ENCODE measurements at regions not wholly inside any gene's neighbourhood (a gene's known extent, or its start where the extent isn't known, plus 50 kb on each side); places are given as distances from the start of the nearest gene placed in this dataset.

- Histone ChIP-seq H3K36me3 (ENCODE audit: insufficient read depth, low read length) (no peaks in the 10 kb centered on the region), H3K4me3 (no peak overlapping the region), H3K27ac (no peak overlapping the region), H3K9ac (ENCODE audit: insufficient read length) (no peak overlapping the region), H3K9me3 (ENCODE audit: low read depth, low read length) (no peaks in the 10 kb centered on the region)
- no peak for TF ChIP-seq FOXP2 (optimal IDR thresholded peaks at IDR 0.05; ENCODE audit: control extremely low read depth, extremely low read length, insufficient read depth)
- TF ChIP-seq EZH2 (IDR thresholded peaks at IDR 0.05), result no peak
- TF ChIP-seq POLR2AphosphoS5 (IDR thresholded peaks at IDR 0.05; ENCODE audit: borderline replicate concordance, low read depth, low read length), result no peak
- DNase-seq (ENCODE audit: low read depth, low spot score), result no peak
Measured at GRCh38 chr9:13411791-13412190, 132.3 kb upstream of the MPDZ start.

- no peak overlapping the region for H3K4me3 ChIP-seq
- H3K9me3 ChIP-seq (ENCODE audit: low read depth, low read length), result no peaks in the 10 kb centered on the region
- no peaks in the 10 kb centered on the region for H3K36me3 ChIP-seq (ENCODE audit: insufficient read depth, low read length)
- DNase-seq (ENCODE audit: low read depth, low spot score), result no peak
- no peak overlapping the region for H3K27ac ChIP-seq
- TF ChIP-seq FOXP2 (optimal IDR thresholded peaks at IDR 0.05; ENCODE audit: control extremely low read depth, extremely low read length, insufficient read depth) (no peak), POLR2AphosphoS5 (IDR thresholded peaks at IDR 0.05; ENCODE audit: borderline replicate concordance, low read depth, low read length) (no peak), EZH2 (IDR thresholded peaks at IDR 0.05) (no peak)
- no peak overlapping the region for H3K9ac ChIP-seq (ENCODE audit: insufficient read length)
Measured at GRCh38 chr9:13410566-13411031, 131.1 kb upstream of the MPDZ start.

DNA sequence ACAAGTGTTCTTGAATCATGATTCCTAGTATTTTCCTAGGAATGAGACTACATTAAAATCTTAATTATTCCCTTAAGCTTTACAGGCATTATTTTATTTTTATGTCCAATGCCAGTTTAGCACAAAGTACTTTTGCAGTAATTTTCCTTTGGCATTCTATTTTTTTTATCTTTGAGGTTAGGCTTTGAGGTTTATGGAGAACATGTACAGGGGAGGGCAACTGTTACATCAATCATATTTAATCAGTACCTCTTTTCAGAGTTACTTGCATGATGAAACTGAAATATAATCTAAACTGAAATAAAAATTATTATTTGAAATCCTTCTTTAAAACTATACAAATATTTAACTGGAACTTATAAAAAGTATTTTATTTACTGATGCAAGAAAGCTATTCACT, 118.2 kb upstream of the MPDZ start:
- no peak overlapping the region for H3K4me3 ChIP-seq
- no peaks in the 10 kb centered on the region for H3K9me3 ChIP-seq (ENCODE audit: low read depth, low read length)
- DNase-seq (ENCODE audit: low read depth, low spot score), result no peak
- H3K36me3 ChIP-seq (ENCODE audit: insufficient read depth, low read length), result no peaks in the 10 kb centered on the region
- H3K9ac ChIP-seq (ENCODE audit: insufficient read length), result no peak overlapping the region
- no peak overlapping the region for H3K27ac ChIP-seq
- no peak for TF ChIP-seq FOXP2 (optimal IDR thresholded peaks at IDR 0.05; ENCODE audit: control extremely low read depth, extremely low read length, insufficient read depth)
- TF ChIP-seq POLR2AphosphoS5 (IDR thresholded peaks at IDR 0.05; ENCODE audit: borderline replicate concordance, low read depth, low read length), result no peak
- no peak for TF ChIP-seq EZH2 (IDR thresholded peaks at IDR 0.05)

- H3K4me3 ChIP-seq, result no peak overlapping the region
- DNase-seq (ENCODE audit: low read depth, low spot score), result no peak
- H3K27ac ChIP-seq, result no peak overlapping the region
- TF ChIP-seq POLR2AphosphoS5 (IDR thresholded peaks at IDR 0.05; ENCODE audit: borderline replicate concordance, low read depth, low read length) (no peak), EZH2 (IDR thresholded peaks at IDR 0.05) (no peak), FOXP2 (optimal IDR thresholded peaks at IDR 0.05; ENCODE audit: control extremely low read depth, extremely low read length, insufficient read depth) (no peak)
- no peaks in the 10 kb centered on the region for H3K36me3 ChIP-seq (ENCODE audit: insufficient read depth, low read length)
- no peaks in the 10 kb centered on the region for H3K9me3 ChIP-seq (ENCODE audit: low read depth, low read length)
- H3K9ac ChIP-seq (ENCODE audit: insufficient read length), result no peak overlapping the region
Measured at GRCh38 chr9:13397220-13397619, 117.7 kb upstream of the MPDZ start.

- Histone ChIP-seq H3K36me3 (ENCODE audit: insufficient read depth, low read length) (no peaks in the 10 kb centered on the region), H3K27ac (no peak overlapping the region), H3K9me3 (ENCODE audit: low read depth, low read length) (no peaks in the 10 kb centered on the region), H3K4me3 (no peak overlapping the region), H3K9ac (ENCODE audit: insufficient read length) (no peak overlapping the region)
- no peak for TF ChIP-seq EZH2 (IDR thresholded peaks at IDR 0.05)
- TF ChIP-seq FOXP2 (optimal IDR thresholded peaks at IDR 0.05; ENCODE audit: control extremely low read depth, extremely low read length, insufficient read depth), result no peak
- TF ChIP-seq POLR2AphosphoS5 (IDR thresholded peaks at IDR 0.05; ENCODE audit: borderline replicate concordance, low read depth, low read length), result no peak
- no peak for DNase-seq (ENCODE audit: low read depth, low spot score)
Measured at GRCh38 chr9:13396418-13396817, 116.9 kb upstream of the MPDZ start.

DNA sequence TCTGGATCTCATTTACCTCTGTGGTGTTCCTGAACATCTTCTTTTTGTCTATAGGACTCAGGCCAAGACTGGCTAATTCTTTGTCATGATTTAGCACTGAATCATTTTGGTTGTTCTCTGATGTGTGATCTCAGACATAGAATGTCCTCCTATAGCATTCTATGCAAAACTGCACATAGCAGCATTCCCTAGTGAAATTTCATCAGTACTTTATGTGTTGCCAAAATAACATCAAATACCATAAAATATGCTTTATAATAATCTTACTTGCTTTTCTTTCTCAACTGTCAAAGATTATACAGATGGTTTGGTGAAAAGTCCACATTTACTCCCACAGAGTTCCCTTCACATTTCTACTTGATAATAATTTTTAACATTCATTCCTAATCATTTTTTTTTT, 115.7 kb upstream of the MPDZ start:
- TF ChIP-seq FOXP2 (optimal IDR thresholded peaks at IDR 0.05; ENCODE audit: control extremely low read depth, extremely low read length, insufficient read depth) (no peak), POLR2AphosphoS5 (IDR thresholded peaks at IDR 0.05; ENCODE audit: borderline replicate concordance, low read depth, low read length) (no peak), EZH2 (IDR thresholded peaks at IDR 0.05) (no peak)
- H3K27ac ChIP-seq, result no peak overlapping the region
- DNase-seq (ENCODE audit: low read depth, low spot score), result no peak
- no peak overlapping the region for H3K4me3 ChIP-seq
- no peaks in the 10 kb centered on the region for H3K36me3 ChIP-seq (ENCODE audit: insufficient read depth, low read length)
- no peaks in the 10 kb centered on the region for H3K9me3 ChIP-seq (ENCODE audit: low read depth, low read length)
- no peak overlapping the region for H3K9ac ChIP-seq (ENCODE audit: insufficient read length)

GRCh38 chr9:13388157-13388556, 108.7 kb upstream of the MPDZ start:
- TF ChIP-seq FOXP2 (optimal IDR thresholded peaks at IDR 0.05; ENCODE audit: control extremely low read depth, extremely low read length, insufficient read depth), result no peak
- no peak for TF ChIP-seq POLR2AphosphoS5 (IDR thresholded peaks at IDR 0.05; ENCODE audit: borderline replicate concordance, low read depth, low read length)
- no peak for TF ChIP-seq EZH2 (IDR thresholded peaks at IDR 0.05)
- H3K9me3 ChIP-seq (ENCODE audit: low read depth, low read length), result peaks cover 3% of the 10 kb centered on the region; the same call in 1 of the 2 replicates
- DNase-seq (ENCODE audit: low read depth, low spot score), result no peak
- H3K27ac ChIP-seq, result no peak overlapping the region
- no peak overlapping the region for H3K4me3 ChIP-seq
- no peak overlapping the region for H3K9ac ChIP-seq (ENCODE audit: insufficient read length)
- H3K36me3 ChIP-seq (ENCODE audit: insufficient read depth, low read length), result no peaks in the 10 kb centered on the region

- Histone ChIP-seq H3K9me3 (ENCODE audit: low read depth, low read length) (peaks cover 3% of the 10 kb centered on the region; the same call in 1 of the 2 replicates), H3K9ac (ENCODE audit: insufficient read length) (no peak overlapping the region), H3K27ac (no peak overlapping the region), H3K36me3 (ENCODE audit: insufficient read depth, low read length) (no peaks in the 10 kb centered on the region), H3K4me3 (no peak overlapping the region)
- no peak for DNase-seq (ENCODE audit: low read depth, low spot score)
- TF ChIP-seq POLR2AphosphoS5 (IDR thresholded peaks at IDR 0.05; ENCODE audit: borderline replicate concordance, low read depth, low read length) (no peak), EZH2 (IDR thresholded peaks at IDR 0.05) (no peak), FOXP2 (optimal IDR thresholded peaks at IDR 0.05; ENCODE audit: control extremely low read depth, extremely low read length, insufficient read depth) (no peak)
Measured at GRCh38 chr9:13387734-13388067, 108.2 kb upstream of the MPDZ start.

All from SK-N-MC (cell line).